A673 (cell line): ENCODE measurements at regions not wholly inside any gene's neighbourhood (a gene's known extent, or its start where the extent isn't known, plus 50 kb on each side); places are given as distances from the start of the nearest gene placed in this dataset.

Source experiments
- EZH2 ChIP-seq: fragments of 200-600 bp; sonication (generic); IDR thresholded peaks from 2 replicates; pipeline ENCODE4 v1.6.1; 2017; ENCODE audit warnings: borderline replicate concordance, low read depth, mild to moderate bottlenecking, mixed read lengths, antibody characterized with exemption, low read length; ENCODE audit not compliant: poor library complexity, severe bottlenecking
- TF ChIP-seq, protein P1 (sequence below): fragments of 300-800, 200-600 bp; sonication (generic); conservative IDR thresholded peaks from 2 replicates; pipeline ENCODE4 v1.5.1; 2017; ENCODE audit warnings: low read depth, mild to moderate bottlenecking, antibody characterized with exemption, low read length, moderate library complexity, mixed read lengths

DNA sequence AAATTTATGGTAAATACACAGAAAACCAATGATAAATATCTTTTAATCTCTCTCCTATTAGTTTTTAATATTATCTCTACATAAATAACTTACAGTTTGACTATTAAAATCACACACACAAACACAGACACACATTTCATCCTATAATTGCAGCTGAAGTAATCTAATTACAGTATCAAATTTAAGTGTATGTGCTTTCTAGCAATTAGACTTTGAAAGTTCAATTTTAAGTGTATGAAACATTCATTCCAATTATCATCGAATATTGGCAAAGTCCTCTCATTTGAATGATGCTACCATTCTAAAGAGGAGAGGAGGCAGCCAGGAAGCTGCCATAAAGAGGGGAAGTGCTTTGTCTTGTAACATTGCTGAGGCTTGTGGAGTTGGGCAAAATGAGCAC, 221.2 kb upstream of the PABPC4L start:
- TF ChIP-seq, protein P1, sequence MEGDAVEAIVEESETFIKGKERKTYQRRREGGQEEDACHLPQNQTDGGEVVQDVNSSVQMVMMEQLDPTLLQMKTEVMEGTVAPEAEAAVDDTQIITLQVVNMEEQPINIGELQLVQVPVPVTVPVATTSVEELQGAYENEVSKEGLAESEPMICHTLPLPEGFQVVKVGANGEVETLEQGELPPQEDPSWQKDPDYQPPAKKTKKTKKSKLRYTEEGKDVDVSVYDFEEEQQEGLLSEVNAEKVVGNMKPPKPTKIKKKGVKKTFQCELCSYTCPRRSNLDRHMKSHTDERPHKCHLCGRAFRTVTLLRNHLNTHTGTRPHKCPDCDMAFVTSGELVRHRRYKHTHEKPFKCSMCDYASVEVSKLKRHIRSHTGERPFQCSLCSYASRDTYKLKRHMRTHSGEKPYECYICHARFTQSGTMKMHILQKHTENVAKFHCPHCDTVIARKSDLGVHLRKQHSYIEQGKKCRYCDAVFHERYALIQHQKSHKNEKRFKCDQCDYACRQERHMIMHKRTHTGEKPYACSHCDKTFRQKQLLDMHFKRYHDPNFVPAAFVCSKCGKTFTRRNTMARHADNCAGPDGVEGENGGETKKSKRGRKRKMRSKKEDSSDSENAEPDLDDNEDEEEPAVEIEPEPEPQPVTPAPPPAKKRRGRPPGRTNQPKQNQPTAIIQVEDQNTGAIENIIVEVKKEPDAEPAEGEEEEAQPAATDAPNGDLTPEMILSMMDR = no peak
- no peak for TF ChIP-seq EZH2
